Endothelial cell of umbilical vein (primary cell): ENCODE measurements at regions not wholly inside any gene's neighbourhood (a gene's known extent, or its start where the extent isn't known, plus 50 kb on each side); places are given as distances from the start of the nearest gene placed in this dataset.

Source experiments
- BruUV-seq: library from RNA; stranded (reverse); fragments of 400-500 nt; replicated peaks from 2 replicates; lab custom pipeline; 2021; lab: Mats Ljungman, UMichigan
- CTCF ChIA-PET: fragments of 300-600, 350-600 bp; sonication (Branson Sonifier 250); formaldehyde crosslinking; loops from one replicate; lab custom pipeline; 2021; ENCODE audit warnings: antibody characterized with exemption, inconsistent platforms; lab: Charles Lee
- POLR2A ChIA-PET: fragments of 300-600, 350-600 bp; sonication (Branson Sonifier 250); formaldehyde crosslinking; loops from one replicate; lab custom pipeline; 2021; ENCODE audit warnings: antibody characterized with exemption, inconsistent platforms; lab: Charles Lee
- DNase-seq: peaks from one replicate; pipeline ENCODE4 v3.0.0-alpha.2; 2011; ENCODE audit warnings: low read depth, low spot score
- FAIRE-seq: peaks from 2 replicates; lab custom pipeline; 2011; peaks lifted over from hg19 to GRCh38; lab: Jason Lieb, UNC
- H2AFZ ChIP-seq: 2 replicates; pipeline ENCODE4 v1.6.0; 2012; ENCODE audit warnings: low read depth, low read length, control low read depth, inconsistent platforms
- H3K27ac ChIP-seq: 2 replicates; pipeline ENCODE4 v1.5.1; 2011; ENCODE audit warnings: low read depth, mild to moderate bottlenecking, control low read depth, low read length, moderate library complexity; ENCODE audit not compliant: insufficient read depth
- H3K27me3 ChIP-seq, 2 experiments: 2 replicates each; pipeline versions ENCODE4 v1.6.0 to v1.6.1; 2011; ENCODE audit warnings: low read length in 2 of 2, mixed read lengths in 1 of 2; ENCODE audit not compliant: control insufficient read depth in 2 of 2, insufficient read depth in 2 of 2
- H3K36me3 ChIP-seq, 2 experiments: 2 replicates in 1 of 2; 3 replicates in 1 of 2; pipeline ENCODE4 v1.5.1; 2011; ENCODE audit warnings: low read length in 2 of 2, mild to moderate bottlenecking in 1 of 2, moderate library complexity in 1 of 2; ENCODE audit not compliant: control insufficient read depth in 2 of 2, insufficient read depth in 2 of 2; ENCODE audit errors: extremely low read depth in 1 of 2
- H3K4me1 ChIP-seq: 3 replicates; pipeline ENCODE4 v1.5.1; 2011; ENCODE audit warnings: mild to moderate bottlenecking, low read length; ENCODE audit not compliant: control insufficient read depth, insufficient read depth; ENCODE audit errors: extremely low read depth
- H3K4me2 ChIP-seq: 2 replicates; pipeline ENCODE4 v1.6.1; 2011; ENCODE audit warnings: low read length, control low read depth, mixed read lengths; ENCODE audit not compliant: insufficient read depth
- H3K4me3 ChIP-seq, 3 experiments: fragments of 200-600 bp in 1 of 3; sonication (generic), shearing (Covaris generic) in 1 of 3; replicated peaks in 1 of 3; 2 replicates each; pipeline ENCODE4 v1.5.1; 2011 to 2016; ENCODE audit warnings: control low read depth in 3 of 3, low read length in 3 of 3, mild to moderate bottlenecking in 2 of 3, inconsistent platforms in 1 of 3, low read depth in 1 of 3, moderate library complexity in 1 of 3; ENCODE audit not compliant: insufficient read depth in 1 of 3
- H3K79me2 ChIP-seq: 2 replicates; pipeline ENCODE4 v1.6.0; 2012; ENCODE audit warnings: low read length, inconsistent platforms; ENCODE audit not compliant: control insufficient read depth, insufficient read depth
- H3K9ac ChIP-seq: replicated peaks from 2 replicates; pipeline ENCODE3; 2011; ENCODE audit warnings: low read length, control low read depth; ENCODE audit not compliant: insufficient read depth; ENCODE audit errors: extremely low read depth
- H3K9me1 ChIP-seq: replicated peaks from 3 replicates; pipeline ENCODE4 v1.6.0; 2011; ENCODE audit warnings: mild to moderate bottlenecking, low read length; ENCODE audit not compliant: control insufficient read depth, insufficient read depth; ENCODE audit errors: extremely low read depth
- H3K9me3 ChIP-seq: replicated peaks from 2 replicates; pipeline ENCODE4 v1.5.1; 2012; ENCODE audit warnings: low read length, inconsistent platforms; ENCODE audit not compliant: control insufficient read depth, insufficient read depth
- H4K20me1 ChIP-seq: replicated peaks from 2 replicates; pipeline ENCODE3; 2011; ENCODE audit warnings: mild to moderate bottlenecking, low read length; ENCODE audit not compliant: control insufficient read depth, insufficient read depth; ENCODE audit errors: extremely low read depth
- EZH2 ChIP-seq: IDR thresholded peaks from 2 replicates; pipeline ENCODE4 v1.6.1; 2012; ENCODE audit warnings: borderline replicate concordance, low read depth, mild to moderate bottlenecking, moderate library complexity, low read length, inconsistent platforms; ENCODE audit not compliant: severe bottlenecking
- FOS ChIP-seq: IDR thresholded peaks from 2 replicates; pipeline ENCODE4 v1.6.1; 2011; ENCODE audit warnings: mild to moderate bottlenecking, low read length, moderate library complexity, borderline replicate concordance; ENCODE audit not compliant: insufficient read depth
- GATA2 ChIP-seq: IDR thresholded peaks from 2 replicates; pipeline ENCODE4 v1.7.0; 2011; ENCODE audit warnings: low read depth, mild to moderate bottlenecking, moderate library complexity, mixed read lengths, low read length; ENCODE audit not compliant: insufficient read length, insufficient read depth
- JUN ChIP-seq: IDR thresholded peaks from 2 replicates; pipeline ENCODE4 v1.6.1; 2011; ENCODE audit warnings: borderline replicate concordance, low read depth; ENCODE audit not compliant: insufficient read length, insufficient read depth
- MAX ChIP-seq: IDR thresholded peaks from 2 replicates; pipeline ENCODE4 v1.6.1; 2011; ENCODE audit not compliant: insufficient read depth, insufficient read length
- MYC ChIP-seq: IDR thresholded peaks from one replicate; pipeline ENCODE4 v1.6.1; 2011; ENCODE audit warnings: mild to moderate bottlenecking, low read depth, low read length
- POLR2A ChIP-seq: IDR thresholded peaks from 2 replicates; pipeline ENCODE4 v1.6.1; 2012; ENCODE audit warnings: low read depth, mild to moderate bottlenecking, control low read depth, low read length
- POLR2AphosphoS5 ChIP-seq: IDR thresholded peaks from 2 replicates; pipeline ENCODE4 v1.6.1; 2012; ENCODE audit warnings: low read depth, mild to moderate bottlenecking, control low read depth, low read length, moderate library complexity; ENCODE audit not compliant: insufficient read depth
- dilution Hi-C: fragments of 300-500 bp; cut with MboI; formaldehyde crosslinking; loops from one replicate; pipeline ENCODE4 v1.15.0; 2019; ENCODE audit warnings: low sequenced_read_pairs; ENCODE audit not compliant: extremely low pct_ligation_motif_present
- intact Hi-C: fragments of 100-400 bp; cut with micrococcal nuclease; formaldehyde crosslinking; loops from one replicate; pipeline ENCODE4 v1.10.0; 2022
- TF ChIP-seq, protein P1 (sequence below), 2 donors: IDR thresholded peaks; 1 replicate in 1 of 2; 2 replicates in 1 of 2; pipeline ENCODE4 v1.5.1; 2011; ENCODE audit warnings: low read length in 2 of 2, mild to moderate bottlenecking in 2 of 2, moderate library complexity in 2 of 2, control low read depth in 1 of 2, inconsistent platforms in 1 of 2, low read depth in 1 of 2; ENCODE audit not compliant: insufficient read depth in 1 of 2; ENCODE audit errors: extremely low read depth in 1 of 2

GRCh38 chr1:230005040-230005439, 62.0 kb upstream of the GALNT2 start:
- POLR2A ChIA-PET = no interaction called here
- FAIRE-seq = no peak

More at GRCh38 chr1:230005040-230005439, 62.0 kb upstream of the GALNT2 start:
- dilution Hi-C loops (no loop called here), intact Hi-C loops (no loop called here)
- Histone ChIP-seq H3K36me3 (no peaks in the 10 kb centered on the region), H3K4me3 (no peak overlapping the region), H3K9ac (no peak overlapping the region), H3K9me1 (no peaks in the 10 kb centered on the region), H3K27me3 (peaks cover 0 to 2% of the 10 kb centered on the region in 2 experiments), H4K20me1 (no peaks in the 10 kb centered on the region), H2AFZ (no peak overlapping the region), H3K4me2 (no peak overlapping the region), H3K9me3 (no peaks in the 10 kb centered on the region), H3K27ac (no peak overlapping the region), H3K79me2 (no peaks in the 10 kb centered on the region), H3K4me1 (no peaks in the 10 kb centered on the region)
- no TSS peak for BruUV-seq
- TF ChIP-seq POLR2AphosphoS5 (no peak), POLR2A (no peak), EZH2 (no peak), MYC (no peak), FOS (no peak), JUN (no peak), MAX (no peak), GATA2 (no peak)
- TF ChIP-seq, protein P1, sequence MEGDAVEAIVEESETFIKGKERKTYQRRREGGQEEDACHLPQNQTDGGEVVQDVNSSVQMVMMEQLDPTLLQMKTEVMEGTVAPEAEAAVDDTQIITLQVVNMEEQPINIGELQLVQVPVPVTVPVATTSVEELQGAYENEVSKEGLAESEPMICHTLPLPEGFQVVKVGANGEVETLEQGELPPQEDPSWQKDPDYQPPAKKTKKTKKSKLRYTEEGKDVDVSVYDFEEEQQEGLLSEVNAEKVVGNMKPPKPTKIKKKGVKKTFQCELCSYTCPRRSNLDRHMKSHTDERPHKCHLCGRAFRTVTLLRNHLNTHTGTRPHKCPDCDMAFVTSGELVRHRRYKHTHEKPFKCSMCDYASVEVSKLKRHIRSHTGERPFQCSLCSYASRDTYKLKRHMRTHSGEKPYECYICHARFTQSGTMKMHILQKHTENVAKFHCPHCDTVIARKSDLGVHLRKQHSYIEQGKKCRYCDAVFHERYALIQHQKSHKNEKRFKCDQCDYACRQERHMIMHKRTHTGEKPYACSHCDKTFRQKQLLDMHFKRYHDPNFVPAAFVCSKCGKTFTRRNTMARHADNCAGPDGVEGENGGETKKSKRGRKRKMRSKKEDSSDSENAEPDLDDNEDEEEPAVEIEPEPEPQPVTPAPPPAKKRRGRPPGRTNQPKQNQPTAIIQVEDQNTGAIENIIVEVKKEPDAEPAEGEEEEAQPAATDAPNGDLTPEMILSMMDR (IDR thresholded peaks at IDR 0.05; ENCODE audit: extremely low read depth in 1 of 2, insufficient read depth in 1 of 2, low read depth in 1 of 2, low read length in 2 of 2) = no peak
- CTCF ChIA-PET = interaction anchor here (0.9 kb wide), 1 partner anchor 163 kb away, joined by 4 read pairs; no protein-coding TSS in a partner anchor
- no peak for DNase-seq
